ENCODE measurements at regions not wholly inside any gene's neighbourhood (a gene's known extent, or its start where the extent isn't known, plus 50 kb on each side); places are given as distances from the start of the nearest gene placed in this dataset.

DNA sequence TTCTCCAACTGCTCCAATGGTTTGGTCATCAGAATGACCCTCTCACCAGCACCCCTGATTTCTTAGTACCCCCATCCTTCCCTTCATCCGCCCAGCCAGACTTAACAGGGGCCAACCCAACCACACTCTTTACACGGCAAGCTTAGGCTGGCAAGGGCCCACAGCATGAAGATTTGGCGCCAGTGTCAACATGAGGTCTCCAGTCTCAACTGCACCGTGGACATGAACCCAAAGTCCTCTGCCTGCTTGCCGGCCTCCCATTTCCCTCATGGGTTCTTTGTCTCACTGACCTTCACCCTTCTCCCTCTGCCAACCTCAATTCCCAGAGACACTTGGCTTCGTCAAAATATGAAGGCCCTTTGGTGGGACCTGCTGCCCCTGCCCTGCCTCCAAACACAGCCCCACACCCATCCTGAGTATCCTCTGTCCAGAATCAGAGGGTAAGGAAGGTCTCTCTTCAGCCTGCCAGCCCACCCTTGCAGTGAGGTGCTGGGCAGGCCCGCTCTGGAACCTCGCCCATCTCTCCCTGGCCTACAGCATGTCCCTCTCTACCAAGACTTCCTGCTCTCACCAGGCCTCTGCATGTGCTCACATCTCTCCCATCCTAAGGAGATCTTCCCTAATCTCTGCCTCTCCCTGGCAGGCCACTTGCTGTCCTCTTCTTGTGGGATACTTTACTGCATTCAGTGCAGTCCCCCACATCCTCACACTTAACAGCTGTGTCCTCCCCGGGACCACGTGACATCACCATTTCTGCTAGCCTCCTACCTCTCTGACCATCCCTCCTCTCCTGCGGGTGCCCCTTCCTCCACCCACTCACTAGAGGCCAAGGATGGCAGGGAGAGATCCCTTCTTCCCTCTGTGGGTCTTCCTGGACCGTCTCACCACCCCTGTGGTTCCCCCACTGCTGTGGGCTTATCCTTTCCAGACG is 91.7 kb upstream of the ZMIZ1 start:
- TF ChIP-seq, protein P1, sequence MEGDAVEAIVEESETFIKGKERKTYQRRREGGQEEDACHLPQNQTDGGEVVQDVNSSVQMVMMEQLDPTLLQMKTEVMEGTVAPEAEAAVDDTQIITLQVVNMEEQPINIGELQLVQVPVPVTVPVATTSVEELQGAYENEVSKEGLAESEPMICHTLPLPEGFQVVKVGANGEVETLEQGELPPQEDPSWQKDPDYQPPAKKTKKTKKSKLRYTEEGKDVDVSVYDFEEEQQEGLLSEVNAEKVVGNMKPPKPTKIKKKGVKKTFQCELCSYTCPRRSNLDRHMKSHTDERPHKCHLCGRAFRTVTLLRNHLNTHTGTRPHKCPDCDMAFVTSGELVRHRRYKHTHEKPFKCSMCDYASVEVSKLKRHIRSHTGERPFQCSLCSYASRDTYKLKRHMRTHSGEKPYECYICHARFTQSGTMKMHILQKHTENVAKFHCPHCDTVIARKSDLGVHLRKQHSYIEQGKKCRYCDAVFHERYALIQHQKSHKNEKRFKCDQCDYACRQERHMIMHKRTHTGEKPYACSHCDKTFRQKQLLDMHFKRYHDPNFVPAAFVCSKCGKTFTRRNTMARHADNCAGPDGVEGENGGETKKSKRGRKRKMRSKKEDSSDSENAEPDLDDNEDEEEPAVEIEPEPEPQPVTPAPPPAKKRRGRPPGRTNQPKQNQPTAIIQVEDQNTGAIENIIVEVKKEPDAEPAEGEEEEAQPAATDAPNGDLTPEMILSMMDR (IDR thresholded peaks at IDR 0.05; ENCODE audit: low read depth, low read length), result no peak
- H3K4me3 ChIP-seq (ENCODE audit: low read depth, low read length), result no peak overlapping the region

DNA sequence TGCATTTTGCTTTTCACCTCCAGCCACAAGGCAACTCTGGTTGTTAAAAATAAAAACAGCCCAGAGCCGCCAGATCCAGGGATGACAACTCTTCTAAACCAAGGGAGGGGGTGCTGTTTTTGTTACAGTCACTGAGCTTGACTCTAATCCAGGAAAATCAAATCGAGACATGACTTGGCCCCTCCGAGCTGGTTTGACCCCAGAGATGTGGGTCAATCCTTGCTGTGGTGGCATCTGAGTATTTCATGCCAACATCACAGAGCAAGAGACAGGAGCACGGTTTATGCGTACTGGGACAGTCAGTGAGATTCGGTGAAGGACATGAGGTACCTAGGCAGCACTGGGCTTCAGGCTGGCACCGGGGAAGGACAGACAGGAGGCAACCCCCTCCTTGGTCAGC is 88.8 kb upstream of the ZMIZ1 start:
- H3K4me3 ChIP-seq (ENCODE audit: low read depth, low read length), result no peak overlapping the region

DNA sequence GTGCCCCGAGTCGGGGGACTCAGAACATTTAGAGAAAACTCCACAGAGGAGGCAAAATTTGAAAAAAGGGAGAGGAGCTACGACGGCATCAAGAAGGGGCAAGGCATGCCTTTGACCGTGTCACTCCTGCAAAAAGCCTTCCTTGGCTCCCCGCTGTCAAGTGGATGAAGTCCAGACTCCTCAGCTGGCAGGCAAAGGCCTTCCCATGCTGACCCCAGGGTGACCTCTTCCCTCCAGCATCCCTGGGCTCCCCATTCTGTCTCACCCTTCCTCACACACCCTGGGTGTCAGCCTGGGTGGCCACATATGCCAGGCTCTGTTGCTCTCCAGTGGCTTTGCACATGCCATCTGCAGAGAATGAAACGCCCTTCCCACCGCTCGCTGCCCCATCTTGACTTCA is 88.4 kb upstream of the ZMIZ1 start:
- TF ChIP-seq, protein P1 (IDR thresholded peaks at IDR 0.05; ENCODE audit: low read depth, low read length), result no peak
- H3K4me3 ChIP-seq (ENCODE audit: low read depth, low read length), result no peak overlapping the region

More for the DNA sequence above, 88.8 kb upstream of the ZMIZ1 start:
- TF ChIP-seq, protein P1 (IDR thresholded peaks at IDR 0.05; ENCODE audit: low read depth, low read length), result no peak

DNA sequence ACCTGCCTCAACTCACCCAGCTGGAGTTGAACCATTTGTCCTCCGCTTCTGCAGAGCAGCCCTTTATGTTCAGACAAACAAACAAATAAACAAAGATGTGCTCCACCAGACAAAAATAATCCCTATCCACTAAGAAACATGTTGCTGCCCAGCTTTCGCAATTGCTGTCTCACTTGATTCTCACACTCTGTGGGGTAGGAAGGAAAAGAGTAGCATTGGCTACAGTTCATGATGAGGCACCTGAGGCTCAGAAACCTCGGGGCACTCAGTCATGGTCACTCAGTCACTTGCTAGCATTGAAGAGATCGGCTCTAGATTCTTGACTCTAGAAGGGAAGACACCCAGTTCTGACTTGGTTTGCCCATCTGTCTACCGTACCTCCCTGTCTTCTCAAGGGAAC is 88.0 kb upstream of the ZMIZ1 start:
- no peak overlapping the region for H3K4me3 ChIP-seq (ENCODE audit: low read depth, low read length)
- TF ChIP-seq, protein P1 (IDR thresholded peaks at IDR 0.05; ENCODE audit: low read depth, low read length), result no peak

DNA sequence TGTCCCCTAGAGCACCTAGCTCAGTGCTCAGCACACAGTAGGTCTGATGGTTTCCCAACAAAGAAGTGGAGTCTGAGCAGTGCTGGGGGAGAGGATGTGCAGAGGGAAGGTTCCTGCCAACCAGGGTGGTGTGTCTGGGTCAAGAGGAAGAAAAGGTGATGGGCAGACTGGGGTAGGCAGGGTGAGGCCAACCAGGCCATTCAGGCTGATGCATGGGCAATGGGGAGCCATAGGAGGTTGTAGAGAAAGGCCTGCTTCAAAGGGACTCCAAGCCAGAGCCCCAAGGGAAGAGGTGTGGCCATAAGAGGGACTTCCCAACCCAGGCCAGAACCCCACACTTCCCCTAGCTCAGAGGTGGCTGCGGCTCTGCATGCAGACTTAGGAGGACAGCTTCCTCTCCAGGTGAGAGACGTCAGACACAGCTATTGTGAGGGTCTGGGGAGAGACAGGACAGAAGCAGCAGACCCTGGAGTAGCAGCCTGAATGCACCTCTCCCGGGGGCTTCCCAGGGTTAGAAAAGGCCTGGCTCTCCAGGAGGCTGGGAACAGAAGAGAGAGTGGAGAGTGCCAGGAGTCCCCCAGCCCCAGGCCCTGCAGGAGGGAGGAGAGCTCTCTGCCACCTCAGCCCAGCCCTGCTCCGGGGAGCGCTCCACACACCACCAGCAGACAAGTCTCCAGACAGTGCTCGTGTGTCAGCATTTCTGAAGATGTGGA is 87.4 kb upstream of the ZMIZ1 start:
- no peak overlapping the region for H3K4me3 ChIP-seq (ENCODE audit: low read depth, low read length)
- TF ChIP-seq, protein P1 (IDR thresholded peaks at IDR 0.05; ENCODE audit: low read depth, low read length), result no peak

DNA sequence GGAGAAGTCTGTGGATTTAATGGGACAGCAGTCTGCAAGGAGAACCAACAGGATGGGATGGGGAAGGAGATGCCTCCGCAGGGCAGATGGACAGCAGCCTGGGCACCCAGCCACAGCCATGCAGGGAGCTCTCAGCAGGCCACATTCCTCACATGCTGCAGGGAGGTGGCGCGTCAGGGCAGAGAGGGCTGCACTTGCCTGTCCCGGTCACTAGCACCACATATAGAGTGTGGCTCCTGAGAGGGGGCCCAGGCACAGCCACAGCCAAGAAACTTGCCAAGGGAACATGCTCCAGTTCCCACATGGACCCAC is 86.8 kb upstream of the ZMIZ1 start:
- TF ChIP-seq, protein P1 (IDR thresholded peaks at IDR 0.05; ENCODE audit: low read depth, low read length), result no peak
- no peak overlapping the region for H3K4me3 ChIP-seq (ENCODE audit: low read depth, low read length)

DNA sequence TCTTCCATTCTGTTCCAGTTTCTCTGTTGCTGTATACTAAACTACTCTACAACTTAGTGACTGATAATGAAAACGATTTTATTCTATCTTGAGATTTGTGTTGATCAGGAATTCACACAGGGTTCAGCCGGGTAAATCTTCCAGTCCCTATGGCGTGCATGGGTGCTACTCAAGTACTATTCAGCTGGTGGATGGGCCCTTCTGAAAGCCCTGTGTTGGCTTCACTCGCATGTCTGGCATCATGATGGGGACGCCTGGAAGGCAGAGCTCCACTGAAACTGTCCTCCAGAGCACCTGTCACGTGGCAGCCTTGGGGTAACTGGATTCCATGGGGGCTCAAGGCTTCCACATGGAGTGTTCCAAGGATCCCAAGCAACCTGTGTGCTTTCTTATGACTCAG is 86.0 kb upstream of the ZMIZ1 start:
- no peak overlapping the region for H3K4me3 ChIP-seq (ENCODE audit: low read depth, low read length)
- TF ChIP-seq, protein P1 (IDR thresholded peaks at IDR 0.05; ENCODE audit: low read depth, low read length), result no peak
